ENCODE measurements at regions not wholly inside any gene's neighbourhood (a gene's known extent, or its start where the extent isn't known, plus 50 kb on each side); places are given as distances from the start of the nearest gene placed in this dataset.
"Not testable (repeated sequence)": the region's sequence is repeated elsewhere in the genome, so short reads cannot be mapped to it uniquely, and the experiment has no call there.

GRCh38 chr6:9921366-9921765, 493.5 kb downstream of the TFAP2A start:
- DNase-seq: no peak

- DNase-seq: no peak
Measured at GRCh38 chr6:9914951-9915350, 499.9 kb downstream of the TFAP2A start.

- DNase-seq: no peak
Measured at GRCh38 chr6:9901376-9901775, 513.5 kb downstream of the TFAP2A start.

- DNase-seq: no peak
Measured at GRCh38 chr6:9896806-9897205, 518.1 kb downstream of the TFAP2A start.

GRCh38 chr6:9890893-9891292, 524.0 kb downstream of the TFAP2A start:
- no peak for DNase-seq

- no peak for DNase-seq
Measured at GRCh38 chr6:9890469-9890868, 524.4 kb downstream of the TFAP2A start.

- no peak for DNase-seq
Measured at GRCh38 chr6:9878535-9878934, 536.3 kb downstream of the TFAP2A start.

- DNase-seq: peak; percentile 15
Measured at GRCh38 chr6:9875605-9876353, 539.1 kb downstream of the TFAP2A start.

GRCh38 chr6:9862603-9863167, 552.2 kb downstream of the TFAP2A start:
- no peak for DNase-seq

GRCh38 chr6:9851541-9852380, 563.1 kb downstream of the TFAP2A start:
- DNase-seq: no peak

GRCh38 chr6:9851006-9851405, 563.9 kb downstream of the TFAP2A start:
- DNase-seq: no peak

- DNase-seq: no peak
Measured at GRCh38 chr6:9848094-9848493, 566.8 kb downstream of the TFAP2A start.

GRCh38 chr6:9841886-9842725, 572.8 kb downstream of the TFAP2A start:
- DNase-seq: no peak

- DNase-seq: no peak
Measured at GRCh38 chr6:9834233-9834632, 580.6 kb downstream of the TFAP2A start.

GRCh38 chr6:9831783-9832182, 583.1 kb downstream of the TFAP2A start:
- no peak for DNase-seq

- no peak for DNase-seq
Measured at GRCh38 chr6:9830808-9831207, 584.1 kb downstream of the TFAP2A start.

GRCh38 chr6:9825526-9825925, 589.3 kb downstream of the TFAP2A start:
- no peak for DNase-seq

GRCh38 chr6:9810727-9811126, 604.1 kb downstream of the TFAP2A start:
- DNase-seq: not testable (repeated sequence)

GRCh38 chr6:9810286-9810685, 604.6 kb downstream of the TFAP2A start:
- DNase-seq: no peak

- no peak for DNase-seq
Measured at GRCh38 chr6:9806195-9806594, 608.7 kb downstream of the TFAP2A start.

GRCh38 chr6:9801249-9801754, 613.6 kb downstream of the TFAP2A start:
- DNase-seq: no peak

- no peak for DNase-seq
Measured at GRCh38 chr6:9799582-9799981, 615.3 kb downstream of the TFAP2A start.

- DNase-seq: no peak
Measured at GRCh38 chr6:9796827-9797226, 618.0 kb downstream of the TFAP2A start.

Measured in DMS79 treated with DMSO at 0.1 percent for 48 hours (cell line).